Omental fat pad (tissue), 3 donors: ENCODE measurements at regions not wholly inside any gene's neighbourhood (a gene's known extent, or its start where the extent isn't known, plus 50 kb on each side); places are given as distances from the start of the nearest gene placed in this dataset.

Source experiments
- ATAC-seq: fragments of 150-250 bp; one replicate; pipeline ENCODE4 v1.9.1; 2016; ENCODE audit warnings: mild to moderate bottlenecking, moderate library complexity; ENCODE audit not compliant: low FRiP score
- DNase-seq: peaks from one replicate; pipeline ENCODE4 v3.0.0-alpha.2; 2019; ENCODE audit warnings: low spot score
- CTCF ChIP-seq, 3 donors: fragments of 450-650 bp; IDR thresholded peaks; one replicate each; pipeline ENCODE4 v1.5.1; 2016 to 2017; ENCODE audit warnings: antibody characterized with exemption in 3 of 3, mild to moderate bottlenecking in 3 of 3, moderate library complexity in 2 of 3

- ATAC-seq (no peak), DNase-seq (no peak)
- TF ChIP-seq CTCF (IDR thresholded peaks at IDR 0.05): no peak
Observed at GRCh38 chr11:13220148-13220547, 57.4 kb upstream of the BMAL1 start.

GRCh38 chr11:13221722-13222121 lies 55.9 kb upstream of the BMAL1 start:
- no peak for TF ChIP-seq CTCF (IDR thresholded peaks at IDR 0.05)
- DNase-seq (no peak), ATAC-seq (no peak)

- ATAC-seq: no peak
- DNase-seq: no peak
- no peak for TF ChIP-seq CTCF (IDR thresholded peaks at IDR 0.05)
Observed at GRCh38 chr11:13222285-13222684, 55.3 kb upstream of the BMAL1 start.

GRCh38 chr11:13223112-13223511 lies 54.5 kb upstream of the BMAL1 start:
- ATAC-seq (no peak), DNase-seq (no peak)
- TF ChIP-seq CTCF (IDR thresholded peaks at IDR 0.05): no peak

- no peak for DNase-seq
- ATAC-seq: no peak
- no peak for TF ChIP-seq CTCF (IDR thresholded peaks at IDR 0.05)
Observed at GRCh38 chr11:13224324-13224723, 53.3 kb upstream of the BMAL1 start.

GRCh38 chr11:13225038-13226001 lies 52.3 kb upstream of the BMAL1 start:
- TF ChIP-seq CTCF (IDR thresholded peaks at IDR 0.05): no peak

More at GRCh38 chr11:13225038-13226001, 52.3 kb upstream of the BMAL1 start:
- no peak for DNase-seq
- ATAC-seq: no peak
